Stimulated activated naive CD4-positive, alpha-beta T cell (primary cell): ENCODE measurements at regions not wholly inside any gene's neighbourhood (a gene's known extent, or its start where the extent isn't known, plus 50 kb on each side); places are given as distances from the start of the nearest gene placed in this dataset.

Experiments
- DNase-seq, 6 experiments: peaks; one replicate each; lab custom pipeline; 2025; lab: John Stamatoyannopoulos, UW

DNA sequence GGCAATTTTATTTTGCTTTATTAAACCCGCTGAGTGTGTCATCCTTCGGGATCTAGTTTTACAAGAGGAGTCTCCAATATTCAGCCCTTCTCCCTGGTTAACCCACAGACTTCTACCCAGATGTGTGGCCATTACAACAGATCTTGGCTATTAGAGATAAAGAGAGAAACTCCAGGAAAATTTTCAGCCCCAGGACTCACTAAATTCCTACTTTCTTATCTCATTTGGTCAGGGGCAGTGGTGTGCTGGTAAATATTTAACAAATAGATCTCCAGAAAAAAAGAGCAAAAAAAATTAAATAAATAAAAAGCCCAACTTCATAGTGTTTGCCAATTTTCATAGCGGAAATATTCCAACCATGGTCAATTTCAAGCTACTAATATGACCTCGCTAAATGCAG, 168.4 kb downstream of the RND3 start:
- DNase-seq = no peak

DNA sequence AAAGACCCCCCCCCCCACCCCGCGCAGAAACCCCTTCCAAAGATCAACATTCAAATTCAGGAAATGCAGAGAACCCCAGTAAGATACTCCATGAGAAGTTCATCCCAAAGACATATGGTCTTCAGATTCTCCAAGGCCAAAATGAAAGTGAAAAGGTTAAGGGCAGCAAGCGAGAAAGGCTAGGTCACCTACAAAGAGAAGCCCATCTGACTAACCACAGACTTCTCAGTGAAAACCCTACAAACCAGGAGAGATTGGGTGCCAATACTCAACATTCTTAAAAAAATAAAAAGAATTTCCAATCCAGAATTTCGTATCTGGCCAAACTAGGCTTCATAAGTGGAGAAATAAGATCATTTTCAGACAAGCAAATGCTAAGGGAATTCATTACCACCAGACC, 175.2 kb downstream of the RND3 start:
- no peak for DNase-seq

DNA sequence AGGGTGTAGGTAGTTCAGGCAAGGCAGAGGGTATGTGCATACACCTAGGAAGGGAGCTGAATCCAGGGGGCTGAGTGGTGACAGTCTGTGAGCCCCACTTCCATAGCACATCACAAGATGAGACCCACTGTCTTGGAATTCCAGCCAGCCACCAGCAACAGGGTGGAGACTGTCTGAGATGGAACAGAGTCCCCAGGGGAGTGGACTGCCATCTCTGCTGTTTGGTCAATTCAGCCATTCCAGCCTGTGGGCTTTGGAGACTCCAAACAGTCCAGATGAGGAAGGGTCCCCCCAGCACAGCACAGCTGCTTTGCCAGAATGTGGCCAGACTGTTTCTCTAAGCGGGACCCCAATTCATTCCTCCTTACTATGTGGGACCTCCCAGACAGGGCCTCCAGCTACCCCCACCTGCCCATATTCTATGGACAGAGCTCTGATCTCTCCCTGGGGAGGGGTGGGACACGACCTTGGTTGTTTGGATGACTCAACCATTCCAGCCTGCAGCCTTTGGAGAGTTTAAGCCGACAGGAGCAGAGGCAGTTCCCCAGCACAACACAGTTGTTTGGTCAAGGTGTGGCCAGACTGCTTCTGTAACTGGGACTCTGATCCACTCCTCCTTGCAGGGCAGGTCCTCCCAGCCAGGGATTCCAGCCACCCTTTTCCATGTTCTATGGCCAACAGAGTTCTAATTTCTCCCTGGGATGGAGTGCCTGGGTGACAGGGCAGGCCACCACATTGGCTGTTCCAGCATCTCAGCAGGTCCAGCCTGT, 178.0 kb downstream of the RND3 start:
- no peak for DNase-seq

DNA sequence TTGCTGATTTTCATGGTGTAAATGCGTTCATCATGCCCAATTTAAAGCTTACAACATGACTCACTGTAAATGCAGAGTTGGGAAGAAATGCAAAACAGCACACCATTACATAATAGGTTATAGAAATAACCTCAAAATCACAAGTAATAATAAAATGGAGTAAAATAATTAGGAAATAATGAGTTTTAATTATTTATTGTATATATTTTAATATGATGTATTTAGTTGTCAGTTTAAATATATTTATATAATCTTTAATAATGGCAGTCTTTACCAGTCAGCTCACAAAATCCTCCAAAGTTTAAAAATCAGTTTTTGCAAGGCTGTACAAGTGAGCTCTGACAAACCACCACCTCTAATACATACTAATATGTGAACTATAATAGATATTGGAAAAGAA, 180.2 kb downstream of the RND3 start:
- no peak for DNase-seq

DNA sequence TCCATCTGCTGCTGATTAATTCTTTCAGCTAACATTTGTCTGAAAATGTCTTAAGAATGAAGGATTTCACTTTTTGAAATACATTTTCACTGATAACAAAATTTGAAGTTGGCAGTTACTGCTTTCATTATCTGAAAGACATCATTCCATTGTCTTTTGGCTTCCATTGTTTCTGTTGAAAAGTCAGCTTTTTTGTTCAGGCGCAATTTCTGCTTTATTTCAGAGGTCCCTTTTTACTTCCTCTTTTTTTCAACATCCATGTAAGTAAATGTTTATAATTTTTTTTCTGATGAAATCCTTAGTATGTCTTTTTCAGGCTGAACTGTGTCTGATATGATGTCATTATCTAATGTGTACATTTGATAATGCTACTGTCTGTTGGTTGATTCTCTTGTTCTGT, 184.2 kb downstream of the RND3 start:
- DNase-seq = no peak

DNA sequence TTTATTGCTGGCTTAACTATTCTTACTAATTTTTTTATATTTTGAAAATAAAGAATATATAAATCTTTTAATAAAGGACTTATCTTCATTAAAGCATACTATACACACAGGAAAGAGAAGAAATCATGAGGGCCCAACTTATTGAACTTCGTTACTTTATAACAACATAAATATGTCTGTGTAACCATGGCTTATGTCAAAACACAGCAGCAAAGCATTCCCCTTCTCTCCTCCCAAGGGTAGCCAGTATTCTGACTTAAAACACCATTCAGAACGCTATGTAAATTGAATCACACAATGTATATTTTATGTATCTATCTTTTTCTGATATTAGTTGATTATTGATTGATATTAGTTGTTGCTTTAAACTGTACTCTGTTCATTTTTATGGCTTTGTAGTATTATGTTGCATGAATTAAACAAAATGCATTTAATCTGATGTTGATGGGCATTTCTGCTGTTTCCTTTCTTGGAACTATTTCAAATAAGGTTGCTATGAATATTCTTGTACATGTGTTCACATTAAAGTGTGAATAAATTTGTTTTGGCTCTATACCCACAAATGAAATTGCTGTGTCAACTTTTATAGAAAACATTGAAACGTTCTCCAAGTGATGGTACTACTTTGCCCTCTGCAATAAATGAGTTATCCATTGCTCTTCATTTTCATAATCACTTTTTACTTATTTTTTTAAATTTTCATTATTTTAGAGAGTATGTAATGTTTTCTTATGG, 188.7 kb downstream of the RND3 start:
- no peak for DNase-seq

DNA sequence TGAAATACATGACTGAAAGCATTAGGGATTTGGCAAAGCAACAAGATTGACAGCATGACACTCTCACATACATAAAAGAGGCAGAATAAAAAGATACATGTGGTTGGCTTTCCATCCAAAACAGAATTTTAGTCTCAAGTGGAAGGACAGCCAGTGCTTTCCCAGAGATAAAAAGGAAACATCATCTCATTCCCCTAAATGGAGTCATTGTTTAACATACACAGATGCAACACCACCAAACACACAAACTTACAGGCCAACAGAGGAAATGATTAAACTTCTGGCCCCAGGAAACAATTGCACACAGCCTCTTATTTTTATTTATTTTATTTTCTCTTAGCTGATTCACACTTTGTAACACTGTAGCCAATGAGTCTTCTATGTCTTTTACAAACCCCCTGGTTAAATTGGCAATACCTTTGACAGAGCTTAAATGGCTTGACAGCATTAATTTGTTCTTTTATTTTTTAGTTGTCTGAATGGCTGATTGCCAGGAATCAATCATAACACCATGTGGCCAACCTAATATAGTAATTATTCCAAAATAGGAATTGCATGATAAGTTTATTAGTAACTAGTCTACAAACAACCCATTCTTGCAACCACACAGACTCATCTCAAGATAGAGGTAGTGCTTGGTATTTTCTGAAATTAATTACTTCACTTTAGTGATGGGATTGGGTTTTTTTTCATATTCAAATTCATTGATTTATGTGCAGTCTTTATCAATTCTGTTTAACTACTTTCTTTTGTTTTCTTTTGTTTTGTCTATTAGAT, 190.5 kb downstream of the RND3 start:
- DNase-seq = no peak

DNA sequence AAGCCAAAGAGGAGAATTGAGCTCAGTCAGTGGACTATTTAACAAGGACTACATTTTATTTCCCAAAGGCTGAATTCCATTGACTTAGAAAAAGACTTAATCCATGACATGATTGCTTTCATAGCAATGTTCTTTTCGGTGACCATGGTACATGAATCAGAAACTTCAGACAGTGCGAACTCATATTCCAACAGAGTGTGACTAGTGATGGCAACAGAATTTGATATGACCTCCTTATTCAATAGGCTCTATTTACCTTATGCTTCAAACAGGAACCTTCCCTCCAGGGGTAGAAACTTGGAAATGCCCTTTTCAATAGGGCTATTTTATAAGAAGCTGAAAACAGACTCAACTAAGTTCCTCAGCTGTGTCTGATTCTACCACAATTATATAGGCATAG, 191.9 kb downstream of the RND3 start:
- DNase-seq = no peak

DNA sequence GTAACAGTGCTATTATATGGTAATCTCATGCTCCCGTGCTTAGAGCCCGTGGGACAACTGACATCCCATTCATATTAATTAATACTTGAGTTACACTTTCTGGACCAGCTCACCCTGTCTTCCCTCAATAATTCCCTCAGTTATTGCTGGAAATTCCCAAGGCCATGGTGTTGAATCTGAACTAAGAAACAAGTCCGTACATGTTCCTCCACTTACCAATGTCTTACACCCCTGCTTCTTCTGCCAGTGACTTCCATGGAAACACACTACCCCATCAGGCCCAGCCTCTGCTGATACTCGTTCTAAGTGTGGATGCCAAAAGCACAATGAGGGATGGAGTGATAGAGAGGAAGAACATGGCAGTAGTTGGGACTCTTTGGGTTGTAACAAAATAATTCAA, 193.7 kb downstream of the RND3 start:
- no peak for DNase-seq

DNA sequence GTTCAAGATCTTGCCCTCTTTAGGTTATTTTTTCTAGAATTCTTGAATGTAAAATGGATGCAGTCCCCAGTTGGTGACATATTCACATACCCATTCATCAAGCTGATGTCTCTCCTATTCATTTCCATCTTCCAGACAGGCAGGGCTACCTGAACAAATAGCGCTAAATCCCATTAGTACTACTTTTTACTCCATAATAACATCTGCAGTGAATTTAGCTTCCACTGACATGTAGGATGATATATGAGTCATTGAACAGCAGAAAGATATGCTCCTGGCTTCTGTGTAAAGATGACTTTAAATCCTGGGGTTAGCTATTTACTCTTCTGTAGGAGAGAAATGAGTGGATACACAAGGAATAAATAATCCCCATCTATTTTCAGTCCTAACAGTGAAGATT, 194.7 kb downstream of the RND3 start:
- no peak for DNase-seq

DNA sequence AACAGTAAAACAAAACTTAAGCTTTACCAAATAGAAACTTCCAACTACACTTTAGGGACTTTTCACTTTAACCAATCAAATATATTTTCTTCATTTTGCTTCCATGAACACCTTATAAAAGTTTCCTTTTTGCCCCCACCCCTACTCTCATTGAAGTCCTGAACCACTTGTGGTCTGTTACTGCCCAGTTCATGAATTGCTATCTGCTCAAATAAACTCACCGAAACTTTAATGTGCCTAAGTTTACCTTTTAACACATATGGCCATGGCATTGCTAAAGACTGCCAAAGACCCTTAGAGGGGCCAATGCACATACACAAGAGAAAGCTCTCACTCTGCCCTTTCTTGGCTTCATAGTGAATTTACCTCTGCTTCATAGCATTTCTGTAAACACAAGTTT, 195.3 kb downstream of the RND3 start:
- DNase-seq = no peak

DNA sequence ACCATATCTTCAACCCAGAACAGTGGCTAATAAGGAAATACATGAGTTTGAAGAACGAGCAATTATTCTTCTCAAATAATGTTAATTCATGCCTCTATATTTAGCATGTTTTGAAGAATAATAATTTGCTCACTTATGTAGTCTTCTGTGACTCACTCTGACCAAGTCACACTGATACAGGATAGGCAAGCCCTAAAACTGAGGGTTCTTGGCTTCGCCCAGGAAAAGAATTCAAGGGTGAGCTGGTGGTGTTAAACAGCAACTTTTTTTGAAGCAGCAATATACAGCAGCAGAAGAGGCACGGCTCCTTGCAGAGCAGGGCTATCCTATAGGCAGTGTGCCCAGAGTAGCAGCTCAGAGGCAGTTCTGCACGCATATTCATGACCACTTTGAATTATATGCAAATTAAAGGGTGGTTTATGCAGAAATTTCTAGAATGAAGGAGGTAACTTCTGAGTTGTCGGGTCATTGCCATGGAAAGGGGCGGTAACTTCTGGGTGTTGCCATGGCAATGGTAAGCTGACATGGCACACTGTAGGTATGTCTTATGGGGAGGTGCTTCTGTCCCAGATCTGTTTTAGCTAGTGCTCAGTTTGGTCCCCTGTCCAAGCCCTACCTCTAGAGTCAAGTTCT, 200.6 kb downstream of the RND3 start:
- no peak for DNase-seq

DNA sequence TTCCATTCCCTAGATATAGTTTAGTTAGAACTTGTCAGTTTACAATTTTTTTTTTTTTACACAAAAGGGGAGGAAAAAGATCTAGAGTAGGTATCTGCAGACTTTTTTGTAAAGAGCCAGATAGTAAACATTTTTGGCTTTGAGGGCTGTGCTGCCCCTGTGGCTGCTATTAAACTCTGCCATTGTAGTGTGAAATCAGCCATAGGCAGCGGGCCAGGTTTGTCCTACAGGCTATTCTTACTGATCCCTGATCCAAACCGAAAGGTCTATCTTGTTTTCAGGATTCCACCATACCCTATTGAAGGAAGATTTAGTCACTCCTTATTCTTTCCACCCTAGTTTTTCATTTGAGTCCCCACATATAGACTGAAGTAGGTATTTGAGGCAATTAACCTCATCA, 203.4 kb downstream of the RND3 start:
- DNase-seq = no peak

DNA sequence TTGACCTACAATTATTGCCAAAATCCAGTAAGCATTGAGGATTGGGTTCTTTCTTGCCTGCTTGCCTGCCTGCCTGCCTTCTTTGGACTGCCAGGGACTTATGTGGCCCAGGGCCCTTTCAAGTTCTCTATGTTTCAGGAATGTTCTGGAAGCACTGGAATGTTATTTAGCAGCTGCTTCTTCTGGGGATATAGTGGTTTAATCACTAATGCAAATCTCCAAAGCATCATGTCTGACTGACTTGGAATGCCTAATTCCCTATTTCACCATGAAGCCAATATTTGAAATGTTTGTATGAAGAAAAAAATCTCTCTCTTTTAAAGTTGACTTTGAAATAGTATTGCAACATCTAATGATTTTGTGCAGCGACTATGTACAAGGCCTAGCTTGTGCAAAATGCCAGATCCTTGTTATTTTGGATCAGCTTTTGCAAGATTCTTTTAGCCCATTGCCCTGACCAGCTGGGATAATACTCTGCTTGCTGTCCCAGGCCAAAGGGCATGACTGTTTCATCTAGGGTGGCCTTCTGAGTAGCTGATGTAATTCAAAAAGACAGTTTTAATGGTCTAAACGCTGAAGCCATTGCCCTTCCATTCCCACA, 204.6 kb downstream of the RND3 start:
- DNase-seq = no peak

DNA sequence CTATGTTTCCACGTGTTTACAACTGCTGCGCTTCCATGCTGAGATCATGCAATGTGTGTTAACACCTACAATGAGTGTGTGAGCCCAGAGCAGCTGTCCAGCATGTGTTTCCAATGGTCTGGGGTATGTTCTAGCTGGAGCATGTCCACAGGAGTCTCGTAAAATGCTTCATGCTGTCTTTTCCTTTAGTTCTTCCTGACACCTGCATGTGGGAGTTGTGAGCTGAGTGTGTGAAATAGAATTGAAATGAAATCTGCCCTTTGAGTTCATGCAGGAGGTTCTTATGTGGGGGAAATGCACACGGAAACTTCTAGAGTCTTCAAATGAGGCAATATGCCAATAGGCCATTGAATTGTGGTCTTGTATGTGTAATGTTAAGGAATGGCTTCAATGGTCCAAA, 205.1 kb downstream of the RND3 start:
- DNase-seq = no peak

DNA sequence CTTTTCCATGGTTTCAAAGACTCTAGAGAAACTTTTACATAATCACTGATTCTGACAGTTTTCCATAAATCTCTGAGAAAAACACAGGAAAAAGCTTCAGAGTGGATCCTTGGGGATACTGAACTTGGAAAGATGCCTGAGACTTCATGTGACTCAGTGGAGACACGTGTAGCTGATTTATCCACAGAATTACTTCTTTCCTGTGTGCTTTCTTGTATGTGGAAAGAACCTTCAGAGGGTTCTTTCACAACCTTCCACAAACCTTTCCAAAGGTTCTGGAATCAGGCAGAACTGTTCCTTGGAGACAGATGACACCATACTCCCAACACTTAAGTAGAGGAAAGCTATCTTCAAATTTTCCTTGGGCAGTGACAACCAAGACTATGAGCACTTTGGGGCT, 207.2 kb downstream of the RND3 start:
- DNase-seq = no peak

DNA sequence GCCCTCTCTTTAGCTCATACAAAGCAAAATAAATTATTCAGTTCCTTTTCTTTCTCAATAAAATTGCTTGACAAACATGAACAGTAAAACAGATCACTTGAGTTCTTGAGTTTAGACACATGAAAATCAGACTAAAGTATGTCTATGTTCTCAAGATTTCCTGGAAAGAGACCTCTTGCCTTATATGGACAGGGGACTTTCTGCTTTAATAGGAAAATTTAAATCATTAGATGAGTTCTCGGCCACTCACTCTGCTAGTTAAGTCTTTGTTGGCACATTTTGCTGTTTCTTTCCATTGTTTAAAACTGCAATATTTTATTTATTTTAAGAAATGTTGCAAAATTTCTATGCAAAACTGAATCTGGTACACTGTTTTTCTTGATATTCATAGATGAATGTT, 207.8 kb downstream of the RND3 start:
- DNase-seq = no peak

DNA sequence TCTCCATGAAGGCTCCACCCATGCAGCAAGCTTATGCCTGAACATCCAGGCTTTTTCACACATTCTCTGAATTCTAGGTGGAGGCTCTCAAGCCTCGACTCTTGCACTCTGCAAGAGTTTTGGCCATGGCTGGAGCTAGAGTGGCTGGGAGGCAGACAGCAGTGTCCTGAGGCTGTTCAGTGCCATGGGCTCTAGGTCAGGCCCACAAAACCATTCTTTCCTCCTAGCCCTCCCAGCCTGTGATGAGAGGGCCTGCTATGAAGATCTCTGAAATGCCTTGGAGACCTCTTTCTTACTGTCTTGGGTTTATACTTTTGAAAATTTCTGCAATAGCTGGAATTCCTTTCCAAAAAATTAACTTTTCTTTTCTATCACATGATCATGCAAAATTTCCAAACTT, 210.7 kb downstream of the RND3 start:
- no peak for DNase-seq

DNA sequence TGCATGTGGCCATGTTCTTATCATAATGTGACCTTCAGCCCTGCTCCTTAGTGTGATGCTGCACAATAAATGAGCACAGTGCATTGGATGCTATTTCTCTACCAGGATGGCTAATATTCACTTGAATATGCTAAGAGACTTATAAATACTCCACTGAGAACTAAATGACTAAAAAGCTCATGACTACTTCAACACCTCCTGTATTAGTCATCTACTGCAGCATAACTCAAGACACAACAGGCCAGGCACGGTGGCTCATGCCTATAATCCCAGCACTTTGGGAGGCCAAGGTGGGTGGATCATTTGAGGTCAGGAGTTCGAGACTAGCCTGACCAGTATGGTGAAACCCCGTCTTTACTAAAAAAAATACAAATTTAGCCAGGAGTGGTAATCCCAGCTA, 213.4 kb downstream of the RND3 start:
- DNase-seq = no peak

DNA sequence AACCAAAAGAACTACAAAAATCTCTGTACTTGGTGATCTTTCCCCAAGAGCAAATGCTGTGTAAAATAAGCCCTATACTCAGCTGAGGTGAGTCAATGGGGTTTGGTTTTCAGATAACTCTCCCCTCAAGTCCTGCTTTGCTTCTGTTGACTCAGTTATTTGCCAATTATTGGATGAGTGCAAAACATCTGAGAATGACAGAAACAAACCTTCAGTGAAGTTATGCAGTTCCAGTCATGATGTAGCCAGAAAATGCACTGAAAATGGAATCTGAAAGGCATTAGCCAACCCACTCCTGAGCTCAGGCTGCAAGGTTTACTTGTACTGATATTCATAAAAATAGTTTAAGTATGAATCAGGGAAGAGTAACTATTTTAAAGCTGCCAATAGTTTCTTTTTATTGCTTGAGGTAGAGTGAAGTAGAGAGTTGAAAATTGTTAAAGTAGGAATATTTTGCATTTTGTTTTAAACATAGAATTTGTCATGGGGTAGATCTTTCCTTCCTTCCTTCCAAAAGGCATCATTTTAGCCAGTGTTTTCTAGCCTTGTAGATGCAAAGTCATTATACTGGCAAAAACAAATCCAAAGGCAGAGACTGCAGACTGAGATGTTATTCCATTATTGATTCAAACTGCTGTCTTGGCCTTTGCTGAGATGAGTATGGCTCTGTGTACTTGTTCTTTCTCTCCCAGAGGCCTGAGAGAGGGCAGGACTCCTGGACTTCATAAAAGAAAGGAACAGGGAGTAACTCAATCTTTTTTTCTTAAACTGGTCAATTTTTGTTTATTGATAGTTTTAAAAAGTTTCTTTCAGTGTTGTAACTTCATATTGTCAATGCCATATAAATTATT, 215.3 kb downstream of the RND3 start:
- DNase-seq = no peak
